Prostate gland (tissue), 2 donors: ENCODE measurements at regions not wholly inside any gene's neighbourhood (a gene's known extent, or its start where the extent isn't known, plus 50 kb on each side); places are given as distances from the start of the nearest gene placed in this dataset.

Experiments
- DNase-seq: peaks from one replicate; pipeline ENCODE4 v3.0.0-alpha.2; 2019; ENCODE audit warnings: low spot score
- H3K27ac ChIP-seq, 2 donors: fragments of 200-600 bp; sonication (generic); 2 replicates each; pipeline ENCODE4 v1.5.1; 2017 to 2019
- H3K27me3 ChIP-seq: fragments of 200-600 bp; sonication (generic); replicated peaks from 2 replicates; pipeline ENCODE4 v1.5.1; 2019; ENCODE audit not compliant: insufficient read depth
- H3K36me3 ChIP-seq, 2 donors: fragments of 200-600 bp; sonication (generic); 1 replicate in 1 of 2; 2 replicates in 1 of 2; pipeline versions ENCODE4 v1.5.1 to v1.8.1; 2017 to 2019
- H3K4me1 ChIP-seq: fragments of 200-600 bp; sonication (generic); replicated peaks from 2 replicates; pipeline ENCODE4 v1.5.1; 2019
- H3K4me3 ChIP-seq, 2 donors: fragments of 200-600 bp; sonication (generic); 2 replicates each; pipeline ENCODE4 v1.5.1; 2017 to 2019
- H3K9me3 ChIP-seq: fragments of 200-600 bp; sonication (generic); 2 replicates; pipeline ENCODE4 v1.5.1; 2017
- POLR2A ChIP-seq: fragments of 450-650 bp; IDR thresholded peaks from one replicate; pipeline ENCODE4 v1.6.1; 2016; ENCODE audit warnings: antibody characterized with exemption, mild to moderate bottlenecking
- POLR2AphosphoS5 ChIP-seq: sonication (generic); formaldehyde crosslinking; IDR thresholded peaks from one replicate; pipeline ENCODE4 v1.6.1; 2017; ENCODE audit warnings: antibody characterized with exemption
- WGBS: methylation state at CpG from one replicate; pipeline ENCODE4 v1.1.5; 2018; 5-methylcytosine and 5-hydroxymethylcytosine counted together
- intact Hi-C: fragments of 100-400 bp; cut with DNase I; formaldehyde crosslinking; loops from one replicate; pipeline ENCODE4 v1.14.2; 2022
- TF ChIP-seq, protein P1 (sequence below), 4 experiments: fragments of 200-600 bp in 2 of 4; fragments of 450-650 bp in 2 of 4; sonication (generic) in 2 of 4; IDR thresholded peaks; 1 replicate in 3 of 4; 2 replicates in 1 of 4; pipeline ENCODE4 v1.5.1; 2016 to 2019; ENCODE audit warnings: antibody characterized with exemption in 4 of 4, mild to moderate bottlenecking in 2 of 4, moderate library complexity in 2 of 4

DNA sequence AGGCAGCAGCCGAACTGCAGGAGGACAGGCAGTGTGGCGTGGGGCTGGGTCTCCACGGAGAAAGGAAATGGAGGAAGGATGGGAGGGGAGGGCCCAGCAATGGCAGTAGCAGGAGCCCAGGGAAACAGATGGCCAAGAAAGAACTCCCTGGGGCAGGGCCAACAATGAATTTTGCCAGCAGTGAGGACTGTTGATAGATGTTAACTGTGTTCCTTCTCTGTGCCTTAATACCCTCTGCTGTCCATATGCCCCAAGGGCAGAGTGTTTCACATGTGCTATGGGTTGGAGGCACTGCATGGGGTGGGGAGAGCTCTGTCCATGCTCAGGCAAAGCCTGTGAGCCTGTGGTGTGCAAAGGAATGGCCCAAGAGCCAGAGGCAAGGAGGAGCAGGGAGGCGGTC lies 70.8 kb upstream of the POMGNT2 start:
- DNase-seq = no peak
- Histone ChIP-seq H3K4me1 (no peaks in the 10 kb centered on the region), H3K27ac (no peak overlapping the region), H3K9me3 (no peaks in the 10 kb centered on the region), H3K4me3 (no peak overlapping the region), H3K27me3 (no peaks in the 10 kb centered on the region), H3K36me3 (no peaks in the 10 kb centered on the region)
- 88% methylated on average over 4 of the region's 4 CpGs for WGBS
- TF ChIP-seq POLR2AphosphoS5 (no peak), POLR2A (no peak)
- TF ChIP-seq, protein P1, sequence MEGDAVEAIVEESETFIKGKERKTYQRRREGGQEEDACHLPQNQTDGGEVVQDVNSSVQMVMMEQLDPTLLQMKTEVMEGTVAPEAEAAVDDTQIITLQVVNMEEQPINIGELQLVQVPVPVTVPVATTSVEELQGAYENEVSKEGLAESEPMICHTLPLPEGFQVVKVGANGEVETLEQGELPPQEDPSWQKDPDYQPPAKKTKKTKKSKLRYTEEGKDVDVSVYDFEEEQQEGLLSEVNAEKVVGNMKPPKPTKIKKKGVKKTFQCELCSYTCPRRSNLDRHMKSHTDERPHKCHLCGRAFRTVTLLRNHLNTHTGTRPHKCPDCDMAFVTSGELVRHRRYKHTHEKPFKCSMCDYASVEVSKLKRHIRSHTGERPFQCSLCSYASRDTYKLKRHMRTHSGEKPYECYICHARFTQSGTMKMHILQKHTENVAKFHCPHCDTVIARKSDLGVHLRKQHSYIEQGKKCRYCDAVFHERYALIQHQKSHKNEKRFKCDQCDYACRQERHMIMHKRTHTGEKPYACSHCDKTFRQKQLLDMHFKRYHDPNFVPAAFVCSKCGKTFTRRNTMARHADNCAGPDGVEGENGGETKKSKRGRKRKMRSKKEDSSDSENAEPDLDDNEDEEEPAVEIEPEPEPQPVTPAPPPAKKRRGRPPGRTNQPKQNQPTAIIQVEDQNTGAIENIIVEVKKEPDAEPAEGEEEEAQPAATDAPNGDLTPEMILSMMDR (IDR thresholded peaks at IDR 0.05) = no peak
- intact Hi-C loops = no loop called here

DNA sequence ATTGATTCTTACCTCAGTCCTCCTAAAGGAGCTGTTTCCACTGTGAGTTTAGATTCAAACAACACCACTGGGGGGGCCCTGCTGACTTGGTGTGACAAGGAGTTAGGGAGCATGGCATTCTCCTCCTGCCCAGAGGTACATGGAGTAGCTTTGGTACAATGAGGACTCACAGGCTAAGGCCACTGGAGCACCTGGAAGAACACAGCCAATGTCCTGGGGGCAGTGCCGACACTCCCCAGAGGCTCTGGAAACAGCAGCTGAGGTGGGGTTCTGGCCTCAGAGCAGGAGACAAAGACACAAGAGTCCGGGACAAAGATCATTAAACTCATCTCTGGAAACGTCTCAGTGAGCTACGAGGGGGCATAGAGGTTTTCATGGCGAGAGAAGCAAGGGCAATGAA lies 69.7 kb upstream of the POMGNT2 start:
- 75% methylated on average over 5 of the region's 5 CpGs for WGBS
- no peak overlapping the region for H3K4me3 ChIP-seq
- H3K27ac ChIP-seq = no peak overlapping the region
- no peaks in the 10 kb centered on the region for H3K36me3 ChIP-seq
- DNase-seq = no peak
- no peaks in the 10 kb centered on the region for H3K4me1 ChIP-seq
- intact Hi-C loops = no loop called here
- TF ChIP-seq, protein P1 (IDR thresholded peaks at IDR 0.05) = no peak
- no peak for TF ChIP-seq POLR2AphosphoS5
- no peak for TF ChIP-seq POLR2A
- no peaks in the 10 kb centered on the region for H3K9me3 ChIP-seq
- H3K27me3 ChIP-seq = no peaks in the 10 kb centered on the region

DNA sequence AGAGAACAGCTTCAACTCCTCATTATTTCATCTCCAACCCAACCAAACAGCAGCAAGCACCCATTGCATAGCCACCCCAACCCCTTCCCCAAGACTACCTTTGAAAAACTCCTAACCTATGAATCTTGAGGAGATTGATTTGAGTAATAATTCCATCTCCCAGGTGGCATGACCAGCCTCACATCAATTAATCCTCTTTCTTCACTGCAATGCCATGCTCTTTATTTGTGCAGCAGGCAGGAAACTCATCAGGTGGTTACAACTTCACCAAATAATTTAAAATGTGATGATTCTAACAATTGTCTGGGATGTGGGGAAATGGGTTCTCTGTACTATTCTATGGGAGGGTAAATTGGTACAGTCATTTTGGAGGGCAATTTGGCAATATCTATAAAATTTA lies 68.1 kb upstream of the POMGNT2 start:
- no peak for DNase-seq
- Histone ChIP-seq H3K9me3 (no peaks in the 10 kb centered on the region), H3K4me3 (no peak overlapping the region), H3K27ac (no peak overlapping the region), H3K4me1 (no peaks in the 10 kb centered on the region), H3K27me3 (no peaks in the 10 kb centered on the region), H3K36me3 (no peaks in the 10 kb centered on the region)
- intact Hi-C loops = no loop called here
- TF ChIP-seq, protein P1 (IDR thresholded peaks at IDR 0.05) = no peak
- no peak for TF ChIP-seq POLR2A
- TF ChIP-seq POLR2AphosphoS5 = no peak

DNA sequence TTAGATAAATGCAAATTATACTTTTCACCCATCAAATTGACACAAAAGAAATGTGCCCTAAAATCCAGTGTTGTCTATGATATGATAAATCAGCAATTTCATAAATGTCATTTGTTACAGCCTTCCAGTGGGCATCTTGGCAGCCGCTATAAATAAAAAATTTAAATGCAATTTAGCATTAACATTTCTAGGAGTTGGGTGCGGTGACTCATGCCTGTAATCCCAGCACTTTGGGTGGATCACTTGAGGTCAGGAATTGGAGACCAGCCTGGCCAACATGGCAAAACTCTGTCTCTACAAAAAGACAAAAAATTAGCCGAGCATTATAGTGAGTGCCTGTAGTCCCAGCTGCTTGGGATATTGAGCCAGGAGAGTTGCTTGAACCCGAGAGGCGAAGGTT lies 65.9 kb upstream of the POMGNT2 start:
- Histone ChIP-seq H3K9me3 (no peaks in the 10 kb centered on the region), H3K4me1 (no peaks in the 10 kb centered on the region), H3K4me3 (no peak overlapping the region), H3K36me3 (no peaks in the 10 kb centered on the region), H3K27ac (no peak overlapping the region), H3K27me3 (no peaks in the 10 kb centered on the region)
- TF ChIP-seq, protein P1 (IDR thresholded peaks at IDR 0.05) = no peak
- no peak for TF ChIP-seq POLR2AphosphoS5
- WGBS = 93% methylated on average over 5 of the region's 5 CpGs
- intact Hi-C loops = no loop called here
- DNase-seq = no peak

DNA sequence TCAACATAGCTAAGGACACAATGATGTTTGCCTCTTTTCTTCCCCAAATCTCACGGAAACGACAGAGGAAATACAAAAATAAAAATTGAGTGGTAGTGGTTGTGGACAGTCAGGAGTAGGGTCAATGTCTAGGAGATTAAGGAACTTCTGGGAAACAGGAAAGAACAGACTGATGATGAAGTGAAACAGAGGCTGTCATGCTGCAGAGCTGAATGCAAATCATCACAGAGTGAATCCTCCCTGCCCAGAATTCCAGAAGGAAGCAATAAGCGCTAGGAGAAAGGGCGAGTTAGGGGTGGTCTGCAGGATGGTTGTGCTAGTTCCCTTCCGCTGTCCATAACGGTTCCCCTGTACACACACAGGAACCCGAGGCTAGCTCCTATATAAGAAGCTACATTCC lies 64.7 kb upstream of the POMGNT2 start:
- TF ChIP-seq, protein P1 (IDR thresholded peaks at IDR 0.05) = no peak
- TF ChIP-seq POLR2A (no peak), POLR2AphosphoS5 (no peak)
- H3K4me1 ChIP-seq = no peaks in the 10 kb centered on the region
- no peaks in the 10 kb centered on the region for H3K36me3 ChIP-seq
- H3K9me3 ChIP-seq = no peaks in the 10 kb centered on the region
- H3K27me3 ChIP-seq = no peaks in the 10 kb centered on the region
- H3K27ac ChIP-seq = no peak overlapping the region
- 79% methylated on average over 7 of the region's 7 CpGs for WGBS
- no peak for DNase-seq
- no peak overlapping the region for H3K4me3 ChIP-seq
- intact Hi-C loops = no loop called here
